NB4 (cell line): ENCODE measurements at regions not wholly inside any gene's neighbourhood (a gene's known extent, or its start where the extent isn't known, plus 50 kb on each side); places are given as distances from the start of the nearest gene placed in this dataset.

ENCODE experiments used
- CTCF ChIP-seq: IDR thresholded peaks from one replicate; pipeline ENCODE4 v1.5.1; 2012; ENCODE audit warnings: low read depth, low read length
- POLR2A ChIP-seq: IDR thresholded peaks from 2 replicates; pipeline ENCODE4 v1.6.1; 2011; ENCODE audit warnings: mild to moderate bottlenecking; ENCODE audit not compliant: insufficient read length; ENCODE audit errors: extremely low read depth

- no peak for TF ChIP-seq CTCF
- TF ChIP-seq POLR2A, result no peak
Measured at GRCh38 chr9:14398473-14398872, 84.5 kb upstream of the NFIB start.
